ENCODE measurements at regions not wholly inside any gene's neighbourhood (a gene's known extent, or its start where the extent isn't known, plus 50 kb on each side); places are given as distances from the start of the nearest gene placed in this dataset.

- DNase-seq (ENCODE audit: low read depth), result no peak
These were observed 636.0 kb upstream of the PTCHD4 start for GRCh38 chr6:48747040-48747439.

GRCh38 chr6:48744948-48745347 lies 634.0 kb upstream of the PTCHD4 start:
- DNase-seq (ENCODE audit: low read depth), result peak; percentile 13

GRCh38 chr6:48743738-48744137 lies 632.7 kb upstream of the PTCHD4 start:
- no peak for DNase-seq (ENCODE audit: low read depth)

GRCh38 chr6:48736501-48737206 lies 625.7 kb upstream of the PTCHD4 start:
- peak; percentile 19 for DNase-seq (ENCODE audit: low read depth)

GRCh38 chr6:48735846-48736245 lies 624.8 kb upstream of the PTCHD4 start:
- DNase-seq (ENCODE audit: low read depth), result no peak

- no peak for DNase-seq (ENCODE audit: low read depth)
These were observed 622.6 kb upstream of the PTCHD4 start for GRCh38 chr6:48733581-48733980.

- DNase-seq (ENCODE audit: low read depth), result no peak
These were observed 603.7 kb upstream of the PTCHD4 start for GRCh38 chr6:48714699-48715098.

GRCh38 chr6:48714250-48714649 lies 603.3 kb upstream of the PTCHD4 start:
- no peak for DNase-seq (ENCODE audit: low read depth)

GRCh38 chr6:48713612-48714011 lies 602.6 kb upstream of the PTCHD4 start:
- no peak for DNase-seq (ENCODE audit: low read depth)

GRCh38 chr6:48706310-48706709 lies 595.3 kb upstream of the PTCHD4 start:
- no peak for DNase-seq (ENCODE audit: low read depth)

GRCh38 chr6:48701572-48701971 lies 590.6 kb upstream of the PTCHD4 start:
- no peak for DNase-seq (ENCODE audit: low read depth)

GRCh38 chr6:48695872-48696271 lies 584.9 kb upstream of the PTCHD4 start:
- no peak for DNase-seq (ENCODE audit: low read depth)

- no peak for DNase-seq (ENCODE audit: low read depth)
These were observed 580.4 kb upstream of the PTCHD4 start for GRCh38 chr6:48691420-48691819.

- DNase-seq (ENCODE audit: low read depth), result no peak
These were observed 578.5 kb upstream of the PTCHD4 start for GRCh38 chr6:48689498-48689897.

GRCh38 chr6:48678390-48678789 lies 567.4 kb upstream of the PTCHD4 start:
- DNase-seq (ENCODE audit: low read depth), result no peak

GRCh38 chr6:48671505-48671904 lies 560.5 kb upstream of the PTCHD4 start:
- no peak for DNase-seq (ENCODE audit: low read depth)

- no peak for DNase-seq (ENCODE audit: low read depth)
These were observed 559.5 kb upstream of the PTCHD4 start for GRCh38 chr6:48670546-48670945.

- DNase-seq (ENCODE audit: low read depth), result no peak
These were observed 556.8 kb upstream of the PTCHD4 start for GRCh38 chr6:48667797-48668196.

- peak; percentile 13 for DNase-seq (ENCODE audit: low read depth)
These were observed 553.8 kb upstream of the PTCHD4 start for GRCh38 chr6:48664826-48665225.

- DNase-seq (ENCODE audit: low read depth), result no peak
These were observed 547.9 kb upstream of the PTCHD4 start for GRCh38 chr6:48658915-48659314.

- peak; percentile 10 for DNase-seq (ENCODE audit: low read depth)
These were observed 530.5 kb upstream of the PTCHD4 start for GRCh38 chr6:48641544-48641943.

- peak; percentile 11 for DNase-seq (ENCODE audit: low read depth)
These were observed 527.8 kb upstream of the PTCHD4 start for GRCh38 chr6:48638796-48639195.

- no peak for DNase-seq (ENCODE audit: low read depth)
These were observed 519.5 kb upstream of the PTCHD4 start for GRCh38 chr6:48630511-48630910.

GRCh38 chr6:48628316-48628715 lies 517.3 kb upstream of the PTCHD4 start:
- no peak for DNase-seq (ENCODE audit: low read depth)

All from myocyte (in vitro differentiated cells).